ENCODE measurements at regions not wholly inside any gene's neighbourhood (a gene's known extent, or its start where the extent isn't known, plus 50 kb on each side); places are given as distances from the start of the nearest gene placed in this dataset.
"Not testable (repeated sequence)": the region's sequence is repeated elsewhere in the genome, so short reads cannot be mapped to it uniquely, and the experiment has no call there.

DNA sequence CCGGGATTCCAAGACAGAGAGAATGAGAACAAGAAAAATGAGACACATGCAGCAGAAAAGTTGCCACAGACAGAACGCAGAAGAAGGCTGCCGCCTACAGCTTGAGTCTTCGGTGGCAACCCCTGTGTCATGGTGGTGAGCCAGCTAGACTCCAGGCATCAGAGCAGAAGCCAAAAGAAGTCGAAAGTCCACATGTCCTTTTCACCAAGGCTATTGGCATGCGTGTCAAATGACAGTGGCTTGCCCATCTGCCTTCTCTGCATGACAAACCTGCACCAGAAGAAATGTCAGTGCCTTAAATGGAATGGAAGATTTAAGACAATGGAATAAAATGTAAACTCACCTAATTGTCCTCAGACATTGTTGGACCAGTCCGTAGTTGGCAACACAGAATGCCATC lies 93.9 kb upstream of the NPSR1 start:
- TF ChIP-seq, protein P1, sequence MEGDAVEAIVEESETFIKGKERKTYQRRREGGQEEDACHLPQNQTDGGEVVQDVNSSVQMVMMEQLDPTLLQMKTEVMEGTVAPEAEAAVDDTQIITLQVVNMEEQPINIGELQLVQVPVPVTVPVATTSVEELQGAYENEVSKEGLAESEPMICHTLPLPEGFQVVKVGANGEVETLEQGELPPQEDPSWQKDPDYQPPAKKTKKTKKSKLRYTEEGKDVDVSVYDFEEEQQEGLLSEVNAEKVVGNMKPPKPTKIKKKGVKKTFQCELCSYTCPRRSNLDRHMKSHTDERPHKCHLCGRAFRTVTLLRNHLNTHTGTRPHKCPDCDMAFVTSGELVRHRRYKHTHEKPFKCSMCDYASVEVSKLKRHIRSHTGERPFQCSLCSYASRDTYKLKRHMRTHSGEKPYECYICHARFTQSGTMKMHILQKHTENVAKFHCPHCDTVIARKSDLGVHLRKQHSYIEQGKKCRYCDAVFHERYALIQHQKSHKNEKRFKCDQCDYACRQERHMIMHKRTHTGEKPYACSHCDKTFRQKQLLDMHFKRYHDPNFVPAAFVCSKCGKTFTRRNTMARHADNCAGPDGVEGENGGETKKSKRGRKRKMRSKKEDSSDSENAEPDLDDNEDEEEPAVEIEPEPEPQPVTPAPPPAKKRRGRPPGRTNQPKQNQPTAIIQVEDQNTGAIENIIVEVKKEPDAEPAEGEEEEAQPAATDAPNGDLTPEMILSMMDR (IDR thresholded peaks at IDR 0.05; ENCODE audit: low read depth, low read length): no peak
- no peak overlapping the region for H3K4me3 ChIP-seq (ENCODE audit: low read depth, low read length)

DNA sequence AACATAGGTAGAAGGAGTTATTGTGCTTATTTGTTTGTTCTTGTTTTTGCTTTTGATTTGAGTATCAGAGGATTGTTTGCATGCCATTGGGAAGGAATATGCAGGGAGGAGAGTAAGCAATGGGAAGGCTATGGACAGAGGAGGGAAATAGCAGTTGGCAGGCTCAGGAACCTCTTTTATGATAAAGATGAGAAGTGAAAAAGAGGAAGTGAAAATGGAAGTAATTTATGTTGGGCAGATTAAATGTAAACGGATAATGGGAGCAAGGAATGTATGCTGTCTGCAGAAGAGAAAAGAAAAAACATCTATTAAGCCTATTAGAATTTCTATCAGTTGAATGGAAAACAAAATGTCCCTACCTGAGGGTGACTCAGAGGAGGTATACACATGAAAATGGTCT lies 90.1 kb upstream of the NPSR1 start:
- no peak overlapping the region for H3K4me3 ChIP-seq (ENCODE audit: low read depth, low read length)
- TF ChIP-seq, protein P1 (IDR thresholded peaks at IDR 0.05; ENCODE audit: low read depth, low read length): no peak

DNA sequence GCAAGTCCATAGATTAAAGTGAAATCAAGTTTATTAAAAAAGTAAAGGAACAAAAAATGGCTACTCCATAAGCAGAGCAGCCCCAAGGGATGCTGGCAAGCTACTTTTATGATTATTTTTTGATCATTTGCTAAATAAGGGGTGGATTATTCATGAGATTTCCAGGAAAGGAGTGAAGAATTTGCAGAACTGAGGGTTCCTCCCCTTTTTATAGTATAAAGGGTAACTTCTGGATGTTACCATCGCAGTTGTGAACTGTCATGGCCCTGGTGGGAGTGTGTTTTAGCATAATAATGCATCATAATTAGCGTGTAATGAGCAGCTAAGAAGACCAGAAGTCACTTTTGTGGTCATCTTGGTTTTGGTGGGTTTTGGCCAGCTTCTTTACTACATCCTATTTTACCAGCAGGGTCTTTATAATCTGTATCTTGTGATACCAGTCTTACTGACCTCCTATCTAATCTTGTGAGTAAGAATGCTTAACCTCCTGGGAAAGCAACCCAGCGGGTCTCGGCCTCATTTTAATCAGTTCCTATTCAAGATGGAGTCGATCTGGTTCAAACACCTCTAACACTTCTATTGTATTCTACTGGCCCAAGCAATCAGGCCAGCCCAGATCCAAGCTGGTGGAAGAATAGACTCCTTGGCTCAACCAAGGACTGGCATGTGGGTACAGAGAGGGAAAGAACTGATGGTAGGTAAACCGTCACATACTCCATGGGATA lies 87.9 kb upstream of the NPSR1 start:
- TF ChIP-seq, protein P1 (IDR thresholded peaks at IDR 0.05; ENCODE audit: low read depth, low read length): no peak
- no peak overlapping the region for H3K4me3 ChIP-seq (ENCODE audit: low read depth, low read length)

DNA sequence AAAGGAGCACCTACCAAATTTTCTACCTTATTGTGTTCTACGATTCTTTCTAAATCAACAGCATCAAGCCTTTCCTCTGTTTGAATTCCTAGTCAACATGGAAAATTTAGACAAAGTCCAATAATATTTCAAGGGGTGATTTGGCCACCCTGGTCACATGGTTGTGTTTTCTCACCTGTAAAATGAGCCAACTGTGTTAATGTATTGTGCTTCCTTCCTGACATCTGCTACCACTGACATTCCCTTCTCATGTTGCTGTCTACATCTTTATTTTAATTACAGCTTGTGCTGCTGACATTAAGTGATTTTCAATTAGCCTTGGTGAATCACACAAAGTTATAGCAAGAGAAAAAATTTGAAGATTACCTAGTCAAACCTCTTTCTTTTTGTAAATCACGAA lies 83.0 kb upstream of the NPSR1 start:
- H3K4me3 ChIP-seq (ENCODE audit: low read depth, low read length): no peak overlapping the region
- TF ChIP-seq, protein P1 (IDR thresholded peaks at IDR 0.05; ENCODE audit: low read depth, low read length): no peak

DNA sequence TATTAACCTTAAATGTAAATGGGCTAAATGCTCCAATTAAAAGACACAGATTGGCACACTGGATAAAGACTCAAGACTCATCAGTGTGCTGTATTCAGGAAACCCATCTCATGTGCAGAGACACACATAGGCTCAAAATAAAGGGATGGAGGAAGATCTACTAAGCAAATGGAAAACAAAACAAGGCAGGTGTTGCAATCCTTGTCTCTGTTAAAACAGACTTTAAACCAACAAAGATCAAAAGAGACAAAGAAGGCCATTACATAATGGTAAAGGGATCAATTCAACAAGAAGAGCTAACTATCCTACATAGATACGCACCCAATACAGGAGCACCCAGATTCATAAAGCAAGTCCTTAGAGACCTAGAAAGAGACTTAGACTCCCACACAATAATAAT lies 80.1 kb upstream of the NPSR1 start:
- H3K4me3 ChIP-seq (ENCODE audit: low read depth, low read length): not testable (repeated sequence)

DNA sequence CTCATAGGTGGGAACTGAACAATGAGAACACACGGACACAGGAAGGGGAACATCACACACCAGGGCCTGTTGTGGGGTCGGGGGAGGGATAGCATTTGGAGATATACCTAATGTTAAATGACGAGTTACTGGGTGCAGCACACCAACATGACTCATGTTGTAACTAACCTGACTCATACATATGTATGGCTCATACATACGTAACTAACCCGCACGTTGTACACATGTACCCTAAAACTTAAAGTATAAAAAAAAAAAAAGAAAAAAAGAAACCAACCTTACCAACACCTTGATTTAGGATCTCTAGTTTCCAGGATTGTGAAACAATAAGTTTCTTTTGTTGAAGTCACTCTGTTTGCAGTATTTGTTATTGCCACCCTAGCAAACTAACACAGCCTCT lies 76.3 kb upstream of the NPSR1 start:
- H3K4me3 ChIP-seq (ENCODE audit: low read depth, low read length): not testable (repeated sequence)

DNA sequence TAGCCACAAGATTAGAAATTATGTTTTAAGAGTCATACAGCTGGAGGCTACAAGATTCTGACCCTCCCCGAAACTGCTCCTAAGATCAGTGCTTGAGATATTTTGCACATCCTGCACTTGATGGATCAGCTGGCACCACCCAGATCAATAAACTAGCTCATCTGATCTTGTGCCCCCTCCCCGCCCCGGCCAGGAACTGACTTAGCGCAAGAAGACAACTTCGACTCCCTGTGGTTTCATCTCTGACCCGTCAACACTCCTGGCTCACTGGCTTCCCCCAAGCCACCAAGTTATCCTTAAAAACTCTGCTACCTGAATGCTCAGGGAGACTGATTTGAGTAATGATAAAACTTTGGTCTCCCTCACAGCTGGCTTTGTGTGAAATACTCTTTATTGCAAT lies 73.5 kb upstream of the NPSR1 start:
- TF ChIP-seq, protein P1 (IDR thresholded peaks at IDR 0.05; ENCODE audit: low read depth, low read length): no peak

DNA sequence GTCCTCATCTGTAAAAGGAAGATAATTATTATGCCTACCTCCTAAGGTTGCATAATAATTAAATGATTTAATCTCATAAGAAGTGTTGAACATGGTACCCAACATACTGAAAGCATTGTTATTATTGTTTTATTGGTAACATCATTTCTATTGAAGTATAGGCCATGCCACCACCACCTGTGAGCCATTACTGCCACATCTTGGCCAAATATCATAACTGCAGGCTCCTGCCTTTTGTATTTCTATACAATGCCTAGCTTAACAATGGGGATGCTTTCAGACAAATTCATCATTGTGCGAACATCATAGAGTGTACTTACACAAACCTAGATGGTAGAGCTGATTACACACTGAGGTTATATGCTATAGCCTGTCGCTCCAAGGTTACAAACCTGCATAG lies 61.1 kb upstream of the NPSR1 start:
- no peak overlapping the region for H3K4me3 ChIP-seq (ENCODE audit: low read depth, low read length)
- TF ChIP-seq, protein P1 (IDR thresholded peaks at IDR 0.05; ENCODE audit: low read depth, low read length): no peak

More for the DNA sequence above, 73.5 kb upstream of the NPSR1 start:
- no peak overlapping the region for H3K4me3 ChIP-seq (ENCODE audit: low read depth, low read length)

Measured in WI38 (cell line).